HG03097 (cell line): ENCODE measurements at regions not wholly inside any gene's neighbourhood (a gene's known extent, or its start where the extent isn't known, plus 50 kb on each side); places are given as distances from the start of the nearest gene placed in this dataset.
"Not testable (repeated sequence)": the region's sequence is repeated elsewhere in the genome, so short reads cannot be mapped to it uniquely, and the experiment has no call there.

Experiments
- ATAC-seq: cut with Tn5 transposase; IDR thresholded peaks from one replicate; pipeline ENCODE4 v1.9.1; 2021; ENCODE audit not compliant: unreplicated experiment, low FRiP score

DNA sequence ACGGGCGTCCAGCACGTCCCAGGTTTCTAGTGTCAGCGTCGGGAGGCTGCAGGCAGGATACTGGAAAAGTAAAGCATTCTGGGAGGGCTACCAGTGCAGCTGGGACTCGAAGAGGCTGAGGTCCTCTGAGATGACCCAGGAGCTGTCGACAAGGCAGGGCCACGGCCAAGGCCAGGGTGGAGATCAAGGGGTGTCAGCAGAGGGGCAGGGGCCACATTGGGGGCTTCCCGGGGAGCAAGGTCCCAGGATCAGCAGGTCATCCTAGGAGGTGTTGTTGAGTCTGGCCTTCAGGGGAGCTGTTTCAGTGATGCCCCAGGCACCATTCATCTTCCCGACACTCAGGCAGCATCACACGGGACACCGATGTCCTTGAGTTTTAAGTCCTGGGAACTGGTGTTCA is 377.8 kb upstream of the SFSWAP start:
- no peak for ATAC-seq

DNA sequence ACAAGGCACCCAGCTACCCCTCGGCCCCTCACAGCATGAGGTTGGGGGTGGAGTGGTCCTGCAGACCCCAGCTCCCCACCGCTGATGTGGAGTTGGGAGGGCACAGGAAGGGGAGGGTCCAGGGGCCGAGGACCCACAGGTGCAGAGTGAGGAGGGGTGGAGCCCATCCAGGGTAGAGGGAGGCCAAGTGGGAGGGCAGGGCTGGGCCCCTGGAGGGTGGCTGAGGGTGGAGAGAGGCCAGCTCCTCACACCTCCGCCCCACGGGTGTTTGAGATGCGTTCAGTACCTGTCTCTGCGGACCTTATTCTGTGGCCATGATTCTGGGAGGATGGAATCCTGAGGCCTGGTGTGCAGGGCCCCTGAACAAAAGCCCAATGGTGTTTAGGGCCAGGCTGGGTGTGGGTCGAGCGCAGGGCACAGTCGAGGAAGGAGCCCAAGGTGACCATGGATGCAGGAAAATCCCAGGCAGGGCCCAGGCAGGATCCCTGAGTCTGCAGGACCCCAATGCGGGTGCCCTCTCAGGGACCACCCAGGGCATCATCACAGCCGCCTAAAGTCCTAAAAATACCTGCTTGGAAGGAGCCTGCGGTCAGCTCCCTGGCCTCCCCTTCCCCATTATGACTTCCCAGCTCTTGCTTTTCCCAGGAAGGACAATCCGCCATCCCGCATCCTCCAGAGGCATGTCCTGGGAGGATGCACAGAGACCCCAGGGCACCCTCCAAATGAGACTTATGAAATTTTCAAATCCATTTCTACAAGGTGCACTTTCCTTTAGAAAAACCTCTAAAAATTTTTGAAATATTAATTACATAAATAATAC is 377.1 kb upstream of the SFSWAP start:
- ATAC-seq: no peak

DNA sequence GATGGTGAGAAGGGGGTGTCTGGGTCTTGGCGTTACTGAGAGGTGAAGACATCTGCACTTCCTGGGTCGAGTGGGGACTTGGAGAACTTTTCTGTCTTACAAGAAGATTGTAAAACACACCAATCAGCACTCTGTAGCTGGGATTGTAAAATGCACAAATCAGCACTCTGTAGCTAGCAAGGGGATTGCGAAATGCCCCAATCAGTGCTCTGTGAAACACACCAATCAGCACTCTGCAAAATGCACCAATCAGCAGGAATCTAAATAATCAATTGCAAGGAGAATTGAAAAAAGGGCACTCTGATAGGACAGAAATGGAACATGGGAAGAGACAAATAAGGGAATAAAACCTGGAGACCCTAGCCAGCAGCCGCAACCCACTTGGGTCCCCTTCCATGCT is 376.1 kb upstream of the SFSWAP start:
- no peak for ATAC-seq

DNA sequence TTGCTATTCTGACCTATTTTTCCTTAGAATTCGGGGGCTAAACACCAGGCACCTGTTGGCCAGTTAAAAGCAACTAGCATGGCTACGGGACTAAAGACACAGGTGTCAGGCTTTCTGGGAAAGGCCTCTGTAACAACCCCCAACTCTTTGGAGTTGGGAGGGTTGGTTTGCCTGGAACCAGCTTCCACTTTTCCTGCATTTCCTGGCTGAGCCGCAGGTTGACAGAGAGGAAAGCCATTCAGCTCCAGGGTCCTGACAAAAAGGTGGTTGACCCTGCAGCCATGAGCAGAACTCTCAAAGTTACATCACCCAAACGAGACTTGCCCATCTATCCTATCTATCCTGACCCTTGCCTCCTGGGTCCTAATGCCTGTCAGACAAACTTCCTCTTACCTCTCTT is 375.4 kb upstream of the SFSWAP start:
- ATAC-seq: no peak

DNA sequence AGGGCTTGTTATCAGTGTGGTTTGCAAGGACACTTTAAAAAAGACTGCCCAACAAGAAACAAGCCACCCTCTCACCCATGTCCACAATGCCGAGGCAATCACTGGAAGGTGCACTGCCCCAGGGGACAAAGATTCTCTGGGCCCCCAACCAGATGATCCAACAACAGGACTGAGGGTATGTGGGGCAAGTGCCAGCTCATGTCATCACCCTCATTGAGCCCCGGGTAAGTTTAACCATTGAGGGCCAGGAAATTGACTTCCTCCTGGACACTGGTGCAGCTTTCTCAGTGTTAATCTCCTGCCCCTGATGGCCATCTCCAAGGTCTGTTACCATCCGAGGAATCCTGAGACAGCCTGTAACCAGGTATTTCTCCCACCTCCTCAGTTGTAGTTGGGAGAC is 373.0 kb upstream of the SFSWAP start:
- not testable (repeated sequence) for ATAC-seq

DNA sequence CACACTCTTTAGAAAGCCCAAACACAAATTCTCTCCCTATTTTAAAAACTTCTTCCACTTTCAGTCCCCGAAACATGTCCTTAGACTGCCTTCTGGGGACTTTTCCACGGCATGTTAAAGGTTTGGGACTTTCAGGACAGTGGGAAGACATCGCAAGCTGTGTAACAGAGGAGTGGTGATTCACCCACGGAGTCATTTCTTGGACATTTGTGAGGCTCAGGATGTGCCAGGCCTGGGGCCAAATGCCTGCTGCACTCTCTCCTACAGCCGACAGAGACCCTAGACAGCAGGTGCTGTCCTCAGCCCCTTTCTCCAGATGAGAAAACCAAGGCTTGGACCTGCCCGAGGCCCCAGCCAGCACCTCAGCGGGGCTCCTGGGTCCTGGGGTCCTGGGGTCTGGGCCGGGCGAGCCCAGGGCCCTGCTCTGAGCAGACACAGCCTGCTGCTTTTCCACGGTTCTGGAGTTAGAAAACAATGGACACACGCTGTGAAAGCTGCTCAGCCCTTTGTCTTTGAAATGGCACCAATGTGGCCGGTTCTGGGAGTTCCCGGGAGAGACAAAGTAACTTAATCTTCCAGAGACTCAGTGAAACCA is 370.2 kb upstream of the SFSWAP start:
- ATAC-seq: no peak

DNA sequence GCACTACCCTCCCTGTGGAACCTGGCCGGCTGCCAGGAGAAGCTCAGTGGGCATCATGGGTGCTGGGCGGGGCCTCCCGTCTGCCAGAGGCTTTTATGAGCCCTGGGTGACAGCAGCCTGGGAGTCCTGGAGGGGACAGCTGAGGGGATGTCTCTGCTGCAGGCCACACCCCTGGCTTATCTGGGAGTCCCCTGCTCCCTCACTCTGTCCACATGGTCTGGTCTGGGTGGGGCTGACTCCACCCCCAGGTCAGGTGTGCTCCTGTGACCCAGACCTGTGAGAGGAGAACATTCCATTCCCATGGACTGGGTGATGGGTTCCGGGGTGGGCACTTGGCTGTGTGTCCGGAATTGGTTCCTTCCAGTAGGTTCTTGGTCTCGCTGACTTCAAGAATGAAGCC is 369.3 kb upstream of the SFSWAP start:
- not testable (repeated sequence) for ATAC-seq

DNA sequence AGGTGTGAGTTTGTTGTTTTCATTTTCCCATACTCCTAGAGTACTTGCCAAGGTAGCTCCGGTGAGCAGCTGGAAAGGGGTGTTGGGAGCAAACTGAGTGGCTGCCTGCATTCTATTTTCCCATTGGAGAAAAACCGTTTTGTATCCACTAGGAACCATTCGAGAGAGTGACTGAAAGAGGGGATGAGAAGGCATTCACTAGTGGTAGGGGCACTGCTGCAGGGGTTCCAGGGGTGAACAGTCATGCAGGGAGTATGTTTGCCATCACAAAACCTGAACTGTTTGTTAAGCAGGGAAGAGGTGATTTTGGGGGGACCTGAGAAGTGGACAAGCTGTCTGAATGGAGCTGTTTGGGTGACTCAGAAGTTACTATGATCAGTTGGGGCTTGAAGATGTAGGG is 367.5 kb upstream of the SFSWAP start:
- ATAC-seq: not testable (repeated sequence)

DNA sequence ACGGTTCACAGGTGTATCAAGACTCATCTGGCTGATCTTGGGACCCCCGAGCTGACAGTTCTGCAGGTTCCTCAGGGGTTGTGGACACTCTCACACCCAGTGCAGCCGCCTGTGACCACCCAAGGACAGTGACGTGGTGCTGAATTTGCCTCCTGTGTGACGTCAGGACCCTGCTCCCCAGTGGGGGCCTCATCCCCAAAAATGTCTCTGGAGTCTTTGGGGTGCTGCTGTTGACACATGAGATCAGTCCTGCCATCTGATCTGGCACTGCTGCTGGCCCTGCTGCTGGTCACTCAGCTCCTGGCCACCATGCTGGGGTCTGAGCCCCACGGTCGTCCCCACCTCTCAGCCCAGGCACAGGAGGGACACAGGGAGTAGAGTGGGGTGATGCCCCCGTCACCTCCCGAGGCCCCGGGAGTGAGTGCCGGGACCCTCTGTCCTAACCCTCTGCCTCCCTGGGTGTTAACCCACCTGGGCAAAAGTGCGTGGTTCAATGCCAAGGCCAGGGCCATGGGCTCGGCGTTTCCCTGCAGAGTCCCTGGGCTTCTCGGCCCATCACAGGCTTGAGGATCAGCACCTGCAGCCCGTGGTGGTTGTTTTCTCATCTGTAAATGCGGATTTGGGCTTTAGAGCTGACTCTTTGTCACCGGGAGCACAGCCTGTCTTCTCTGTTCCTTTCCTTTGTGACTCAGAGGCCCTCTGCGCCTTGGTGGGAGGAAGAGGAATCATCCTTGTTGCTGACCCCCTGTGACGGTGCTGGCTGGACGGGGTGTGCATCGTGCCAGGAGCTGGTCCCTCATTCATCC is 366.0 kb upstream of the SFSWAP start:
- ATAC-seq: not testable (repeated sequence)

DNA sequence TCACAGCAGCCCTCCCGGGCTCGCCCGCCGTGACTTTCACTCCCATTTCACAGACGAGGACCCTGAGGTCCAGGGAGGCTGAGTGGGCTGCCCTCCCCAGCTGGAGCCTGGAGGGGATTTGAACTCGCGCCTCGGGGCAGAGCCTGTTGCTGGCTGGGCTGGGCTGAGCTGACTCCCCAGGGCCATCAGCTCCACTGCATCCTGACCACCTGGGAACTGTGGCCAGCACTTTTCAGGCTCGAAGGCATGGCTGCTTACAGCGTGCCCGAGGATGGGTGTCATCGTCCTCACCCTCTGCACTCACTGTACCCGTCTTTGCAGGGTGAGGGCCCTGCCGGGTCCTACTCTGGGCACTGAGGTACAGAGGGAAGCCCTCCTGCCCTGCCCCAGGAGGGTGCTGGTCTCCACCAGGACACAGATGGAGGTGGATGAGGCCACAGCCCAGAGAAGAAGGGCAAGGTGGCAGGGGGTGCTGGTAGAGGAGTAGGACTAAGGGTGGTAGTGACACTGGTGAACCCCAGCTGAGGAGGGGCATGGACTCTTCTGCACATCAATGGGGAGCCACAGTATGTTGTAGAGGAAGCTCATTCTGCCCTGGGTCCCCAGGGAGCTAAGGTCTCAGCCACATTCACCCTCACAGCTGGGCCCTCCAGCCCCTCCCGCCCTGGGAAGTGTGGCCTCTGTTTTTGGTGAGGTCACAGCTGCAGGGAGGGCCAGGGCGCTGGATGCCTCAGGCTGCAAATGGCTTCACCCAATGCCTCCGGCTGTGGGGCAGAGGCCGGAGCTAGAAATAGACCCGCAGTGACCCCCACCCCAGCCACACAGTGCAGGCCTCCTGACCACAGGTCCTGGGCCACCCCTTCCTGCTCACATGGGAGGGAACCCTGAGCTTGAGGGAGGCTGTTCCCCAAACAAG is 365.1 kb upstream of the SFSWAP start:
- no peak for ATAC-seq

DNA sequence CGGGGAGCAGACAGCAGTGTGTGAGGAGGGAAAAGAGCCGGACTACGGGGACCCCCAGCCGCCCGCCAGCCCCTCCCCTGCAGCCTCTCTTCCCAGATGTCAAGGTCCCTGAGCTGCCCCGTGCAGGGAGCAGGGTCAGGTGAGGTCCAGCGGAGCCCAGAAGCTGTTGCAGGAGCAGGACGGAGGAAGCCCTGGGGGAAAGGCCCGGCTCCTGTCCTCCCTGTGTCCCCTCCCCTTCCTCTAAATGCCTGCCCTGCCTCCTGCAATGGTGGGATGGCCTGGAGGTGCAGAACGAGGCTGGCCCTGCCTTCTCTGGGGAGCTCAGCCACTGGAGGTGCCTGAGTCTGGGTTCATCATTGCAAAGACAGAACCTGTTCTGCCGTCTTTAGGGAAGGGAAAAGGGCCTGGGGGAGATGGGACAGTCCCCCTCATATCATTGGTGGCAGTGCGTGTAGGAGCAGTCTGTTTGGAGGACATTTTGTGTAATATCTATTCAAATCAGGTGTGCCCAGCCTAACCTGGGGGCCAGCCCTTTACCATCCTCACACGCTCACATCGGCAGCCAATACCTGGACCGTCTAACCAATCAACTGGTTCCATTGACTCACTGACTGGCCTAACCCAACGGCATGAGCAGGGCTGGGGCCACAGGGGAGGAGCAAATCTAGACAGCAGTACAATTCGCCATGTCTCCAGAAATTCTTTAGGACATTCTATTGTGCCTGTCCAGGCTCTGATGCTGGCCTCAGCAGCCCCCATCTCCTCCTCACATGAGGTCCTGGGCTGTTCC is 364.1 kb upstream of the SFSWAP start:
- no peak for ATAC-seq

DNA sequence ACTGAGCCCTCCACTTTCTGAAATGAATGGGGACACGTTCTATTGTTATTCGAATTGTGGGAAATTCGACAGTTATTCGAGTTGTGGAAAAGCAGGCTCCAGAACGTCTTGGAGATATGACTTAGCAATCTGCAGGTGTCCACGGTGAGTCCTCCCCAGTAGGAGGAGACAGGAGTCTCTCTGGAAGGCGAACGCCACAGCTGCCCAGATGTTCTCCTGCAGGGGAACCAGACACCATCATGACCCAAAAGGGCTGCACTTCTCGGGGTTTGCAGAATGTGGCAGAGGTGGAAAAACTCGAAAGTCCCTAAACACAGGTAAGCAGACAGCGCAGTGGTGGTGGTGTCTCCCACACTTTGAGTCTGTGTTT is 363.6 kb upstream of the SFSWAP start:
- no peak for ATAC-seq

DNA sequence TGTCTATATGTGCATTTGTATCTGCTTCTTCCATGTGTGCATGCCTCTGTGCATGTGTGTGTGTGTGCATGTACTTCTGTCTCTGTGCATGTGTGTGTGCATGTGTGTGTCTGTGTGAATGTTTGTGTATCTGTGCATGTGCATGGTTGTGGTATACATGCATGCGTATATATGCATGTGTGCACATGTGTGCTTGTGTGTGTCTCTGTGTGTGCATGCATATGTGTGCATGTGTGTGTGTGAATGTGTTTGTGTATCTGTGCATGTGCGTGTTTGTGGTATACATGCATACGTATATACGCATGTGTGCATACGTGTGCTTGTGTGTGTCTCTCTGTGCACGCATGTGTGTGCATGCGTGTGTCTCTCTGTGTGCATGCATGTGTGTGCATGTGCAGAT is 363.2 kb upstream of the SFSWAP start:
- no peak for ATAC-seq

DNA sequence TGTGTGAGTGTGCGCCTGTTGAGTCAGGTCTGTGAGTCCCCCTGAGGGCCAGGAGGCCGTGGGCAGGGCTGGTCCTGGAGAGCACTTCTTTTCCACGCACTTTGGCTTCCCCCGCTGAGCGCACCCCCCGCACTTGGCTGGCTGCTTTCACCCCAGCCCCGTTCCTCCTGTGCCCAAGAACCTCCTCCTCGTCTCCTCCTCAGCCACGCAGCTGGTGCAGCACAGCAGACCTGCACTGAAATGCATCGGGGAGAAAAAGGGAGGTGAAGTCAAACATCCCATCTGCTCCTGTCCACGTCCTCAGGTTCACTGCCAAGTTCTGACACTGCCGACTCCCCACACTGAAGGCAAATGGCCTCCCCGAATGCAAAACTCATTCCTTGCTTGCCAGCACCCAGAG is 362.7 kb upstream of the SFSWAP start:
- ATAC-seq: no peak

DNA sequence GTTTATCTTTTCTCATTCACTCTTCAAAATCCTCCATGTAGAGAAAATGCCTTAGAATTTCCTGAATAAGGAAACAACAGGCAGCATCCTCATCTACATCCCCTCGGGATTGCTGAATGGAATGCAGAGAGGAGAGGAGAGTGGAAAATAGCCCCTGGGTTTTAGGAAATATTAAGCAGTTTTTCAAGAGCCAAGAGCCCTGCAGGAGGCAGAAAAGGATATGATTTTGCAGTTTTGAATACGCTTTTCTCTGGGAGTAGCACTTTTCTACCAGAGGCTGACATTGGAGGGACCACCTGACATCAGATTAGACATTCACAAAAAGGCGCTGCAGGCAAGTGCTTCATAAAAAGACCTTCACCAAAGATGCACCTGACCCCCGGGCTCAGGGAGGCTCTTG is 362.2 kb upstream of the SFSWAP start:
- ATAC-seq: no peak

DNA sequence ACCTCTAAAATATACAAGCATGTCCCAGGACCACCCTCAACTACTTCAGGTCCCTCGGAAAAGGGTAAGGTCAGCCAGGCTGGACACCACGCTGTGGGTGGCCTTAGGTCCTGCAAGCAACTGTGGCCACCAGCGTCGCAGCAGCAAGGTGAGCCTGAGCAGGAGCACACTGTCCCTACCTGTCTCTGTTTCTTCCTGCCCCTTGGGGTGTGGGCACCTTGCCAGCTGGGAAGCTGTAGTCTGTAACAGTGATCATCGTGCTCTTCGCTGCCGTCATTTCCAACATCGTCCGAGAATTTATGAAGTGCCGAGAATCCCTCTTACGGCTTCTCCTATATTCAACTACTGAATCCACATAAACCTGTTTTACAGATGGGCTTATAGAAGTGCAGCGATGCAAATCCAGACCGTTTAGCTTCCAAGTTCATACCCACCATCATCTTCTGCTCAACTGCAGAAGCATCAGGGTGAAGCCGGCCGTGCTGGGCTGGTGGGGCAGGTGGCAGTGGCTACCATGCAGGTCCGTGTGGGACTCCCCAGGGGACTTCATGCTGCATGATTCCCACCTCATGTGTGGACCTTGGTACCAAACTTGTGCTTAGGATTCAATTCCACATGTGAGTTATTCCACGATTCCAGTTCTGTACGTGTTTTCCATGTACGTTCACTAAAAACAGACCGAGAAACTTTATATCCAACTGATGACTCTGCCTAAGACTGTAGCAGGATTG is 361.3 kb upstream of the SFSWAP start:
- ATAC-seq: no peak

DNA sequence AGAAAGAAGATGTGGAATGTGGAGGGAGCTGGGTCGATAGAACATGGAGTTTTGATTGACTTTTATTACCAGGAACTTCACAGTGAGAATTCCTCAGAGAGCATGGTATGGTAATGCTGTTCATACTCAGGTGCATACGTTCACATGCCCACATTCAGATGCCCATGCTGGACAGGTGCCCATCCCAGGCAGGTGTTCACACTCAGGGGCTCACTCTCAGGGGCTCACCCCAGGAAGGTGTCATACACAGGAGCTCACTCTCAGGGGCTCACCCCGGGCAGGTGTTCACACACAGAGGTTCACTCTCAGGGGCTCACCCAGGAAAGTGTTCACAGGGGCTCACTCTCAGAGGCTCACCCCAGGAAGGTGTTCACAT is 360.0 kb upstream of the SFSWAP start:
- no peak for ATAC-seq

DNA sequence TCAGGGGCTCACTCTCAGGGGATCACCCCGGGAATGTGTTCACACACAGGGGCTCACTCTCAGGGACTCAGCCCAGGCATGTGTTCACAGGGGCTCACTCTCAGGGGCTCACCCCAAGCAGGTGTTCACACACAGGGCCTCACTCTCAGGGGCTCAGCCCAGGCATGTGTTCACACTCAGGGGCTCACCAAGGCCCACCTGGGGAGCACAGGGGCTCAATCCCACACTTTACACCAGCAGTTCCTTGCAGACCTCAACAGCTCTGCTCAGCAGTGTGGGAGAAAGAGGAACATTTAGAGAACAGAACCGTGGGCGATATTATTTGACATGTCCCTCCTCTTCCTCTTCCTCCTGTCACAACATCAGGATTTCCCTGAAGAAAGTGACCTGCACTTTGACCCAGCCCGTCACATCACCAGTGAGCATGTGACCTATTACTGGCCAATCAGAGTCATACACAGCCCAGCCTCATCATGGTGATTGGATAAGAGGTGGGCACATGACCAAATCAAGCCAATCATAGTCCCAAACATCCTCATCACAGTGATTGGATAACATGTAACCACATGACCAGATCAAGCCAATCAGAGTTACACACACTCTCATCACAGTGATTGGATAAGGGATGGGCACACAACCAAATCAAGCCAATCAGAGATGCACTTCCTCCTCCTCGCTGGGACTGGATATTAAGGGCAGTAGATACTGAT is 359.4 kb upstream of the SFSWAP start:
- no peak for ATAC-seq
